KMS-11 (cell line): ENCODE measurements at regions not wholly inside any gene's neighbourhood (a gene's known extent, or its start where the extent isn't known, plus 50 kb on each side); places are given as distances from the start of the nearest gene placed in this dataset.

ENCODE experiments used
- H2AFZ ChIP-seq: fragments of 200-600 bp; sonication (generic); 2 replicates; pipeline ENCODE4 v1.6.1; 2016; ENCODE audit warnings: antibody characterized with exemption, mixed run types, low read depth
- H3K27ac ChIP-seq: fragments of 200-600 bp; sonication (generic); 2 replicates; pipeline ENCODE4 v1.6.1; 2016; ENCODE audit warnings: mild to moderate bottlenecking, mixed run types
- H3K27me3 ChIP-seq: fragments of 200-600 bp; sonication (generic); 2 replicates; pipeline ENCODE4 v1.6.1; 2017; ENCODE audit warnings: mild to moderate bottlenecking, low read depth, mixed run types, moderate library complexity; ENCODE audit not compliant: insufficient read depth
- H3K36me3 ChIP-seq: fragments of 200-600 bp; sonication (generic); 2 replicates; pipeline ENCODE4 v1.6.1; 2017; ENCODE audit warnings: mild to moderate bottlenecking, mixed run types; ENCODE audit not compliant: insufficient read depth
- H3K4me1 ChIP-seq: fragments of 200-600 bp; sonication (generic); 2 replicates; pipeline ENCODE4 v1.6.1; 2016; ENCODE audit warnings: mild to moderate bottlenecking, low read depth, mixed run types; ENCODE audit not compliant: poor library complexity, severe bottlenecking
- H3K4me2 ChIP-seq: fragments of 200-600 bp; sonication (generic); 2 replicates; pipeline ENCODE4 v1.7.0; 2016; ENCODE audit warnings: mild to moderate bottlenecking, mixed run types
- H3K4me3 ChIP-seq: fragments of 200-600 bp; sonication (generic); IDR thresholded peaks from 2 replicates; pipeline ENCODE4 v1.6.1; 2017; ENCODE audit warnings: low read depth, low read length, mixed read lengths; ENCODE audit not compliant: insufficient read depth
- H3K79me2 ChIP-seq: fragments of 200-600 bp; sonication (generic); 2 replicates; pipeline ENCODE4 v1.6.1; 2016; ENCODE audit warnings: low read depth, mixed run types; ENCODE audit not compliant: insufficient read depth
- H3K9ac ChIP-seq: fragments of 200-600 bp; sonication (generic); 2 replicates; pipeline ENCODE4 v1.6.1; 2016; ENCODE audit warnings: mild to moderate bottlenecking, mixed run types
- H4K20me1 ChIP-seq: fragments of 200-600 bp; sonication (generic); 2 replicates; pipeline ENCODE4 v1.6.1; 2016; ENCODE audit warnings: mild to moderate bottlenecking, mixed run types; ENCODE audit not compliant: insufficient read depth
- CTCF ChIP-seq: fragments of 200-600 bp; sonication (generic); conservative IDR thresholded peaks from 2 replicates; pipeline ENCODE4 v1.6.1; 2017; ENCODE audit warnings: low read depth, mild to moderate bottlenecking, antibody characterized with exemption, low read length, moderate library complexity, mixed read lengths

GRCh38 chr15:70313099-70314017, 215.6 kb upstream of the TLE3 start:
- Histone ChIP-seq H3K27ac (no peak overlapping the region), H3K4me3 (no peak overlapping the region), H3K27me3 (no peaks in the 10 kb centered on the region), H3K4me1 (no peaks in the 10 kb centered on the region), H3K4me2 (no peak overlapping the region), H3K9ac (no peak overlapping the region), H4K20me1 (no peaks in the 10 kb centered on the region), H3K36me3 (no peaks in the 10 kb centered on the region), H3K79me2 (no peaks in the 10 kb centered on the region), H2AFZ (no peak overlapping the region)
- no peak for TF ChIP-seq CTCF

GRCh38 chr15:70311821-70312220, 214.1 kb upstream of the TLE3 start:
- no peak overlapping the region for H2AFZ ChIP-seq
- no peak for TF ChIP-seq CTCF
- no peak overlapping the region for H3K4me2 ChIP-seq
- H3K27me3 ChIP-seq, result no peaks in the 10 kb centered on the region
- H3K4me3 ChIP-seq, result no peak overlapping the region
- no peaks in the 10 kb centered on the region for H3K36me3 ChIP-seq
- no peaks in the 10 kb centered on the region for H3K79me2 ChIP-seq
- no peaks in the 10 kb centered on the region for H3K4me1 ChIP-seq
- H4K20me1 ChIP-seq, result no peaks in the 10 kb centered on the region
- no peak overlapping the region for H3K27ac ChIP-seq
- no peak overlapping the region for H3K9ac ChIP-seq

GRCh38 chr15:70309716-70310115, 212.0 kb upstream of the TLE3 start:
- H3K4me1 ChIP-seq, result no peaks in the 10 kb centered on the region
- no peak overlapping the region for H3K4me2 ChIP-seq
- no peaks in the 10 kb centered on the region for H3K36me3 ChIP-seq
- H3K4me3 ChIP-seq, result no peak overlapping the region
- no peaks in the 10 kb centered on the region for H3K27me3 ChIP-seq
- TF ChIP-seq CTCF, result no peak
- H2AFZ ChIP-seq, result no peak overlapping the region
- H3K9ac ChIP-seq, result no peak overlapping the region
- no peaks in the 10 kb centered on the region for H4K20me1 ChIP-seq
- no peak overlapping the region for H3K27ac ChIP-seq
- H3K79me2 ChIP-seq, result no peaks in the 10 kb centered on the region

GRCh38 chr15:70308735-70309434, 211.2 kb upstream of the TLE3 start:
- TF ChIP-seq CTCF, result no peak
- no peaks in the 10 kb centered on the region for H3K79me2 ChIP-seq
- no peak overlapping the region for H3K4me3 ChIP-seq
- no peak overlapping the region for H2AFZ ChIP-seq
- no peaks in the 10 kb centered on the region for H3K27me3 ChIP-seq
- no peak overlapping the region for H3K9ac ChIP-seq
- H3K27ac ChIP-seq, result no peak overlapping the region
- no peaks in the 10 kb centered on the region for H3K36me3 ChIP-seq
- no peaks in the 10 kb centered on the region for H4K20me1 ChIP-seq
- no peak overlapping the region for H3K4me2 ChIP-seq
- no peaks in the 10 kb centered on the region for H3K4me1 ChIP-seq
